GM12878 (cell line): ENCODE measurements at regions not wholly inside any gene's neighbourhood (a gene's known extent, or its start where the extent isn't known, plus 50 kb on each side); places are given as distances from the start of the nearest gene placed in this dataset.

Source experiments
- ATAC-seq: fragments of 200-7000 bp; cut with Tn5 transposase; 3 replicates; pipeline ENCODE4 v1.9.1; 2020; ENCODE audit warnings: mild to moderate bottlenecking, moderate library complexity
- BruUV-seq: library from RNA; stranded (reverse); fragments of 400-500 nt; replicated peaks from 2 replicates; lab custom pipeline; 2021; lab: Mats Ljungman, UMichigan
- CTCF ChIA-PET: fragments of 300-600 bp; sonication (Branson Sonifier 250); formaldehyde crosslinking; extraction: SDS; loops from one replicate; lab custom pipeline; 2021; ENCODE audit warnings: inconsistent platforms; lab: Yijun Ruan, JAX
- POLR2A ChIA-PET: fragments of 350-600 bp; formaldehyde crosslinking; extraction: SDS; loops from one replicate; lab custom pipeline; 2021; ENCODE audit warnings: inconsistent platforms; lab: Charles Lee
- RAD21 ChIA-PET: fragments of 300-600 bp; sonication (Branson Sonifier 250); formaldehyde crosslinking; loops from one replicate; lab custom pipeline; 2023; ENCODE audit warnings: antibody characterized with exemption; ENCODE audit not compliant: unreplicated experiment; lab: Charles Lee
- SMC1A ChIA-PET: fragments of 300-600 bp; sonication (Branson Sonifier 250); formaldehyde crosslinking; loops from one replicate; lab custom pipeline; 2023; ENCODE audit not compliant: unreplicated experiment, uncharacterized antibody; lab: Charles Lee
- DNase-seq: peaks from one replicate; pipeline ENCODE4 v3.0.0-alpha.2; 2011; ENCODE audit warnings: low read depth, low spot score
- FAIRE-seq: peaks from 3 replicates; lab custom pipeline; 2011; peaks lifted over from hg19 to GRCh38; lab: Jason Lieb, UNC
- H2AFZ ChIP-seq: 2 replicates; pipeline ENCODE4 v1.6.0; 2011; ENCODE audit warnings: low read depth, low read length, control low read depth; ENCODE audit not compliant: control insufficient read depth
- H3K27ac ChIP-seq: 2 replicates; pipeline ENCODE4 v1.5.1; 2011; ENCODE audit warnings: control low read depth; ENCODE audit not compliant: control insufficient read depth, insufficient read depth
- H3K27me3 ChIP-seq, 2 experiments: replicated peaks in 1 of 2; 2 replicates each; pipeline versions ENCODE4 v1.6.0 to v1.6.1; 2011; ENCODE audit warnings: low read length in 1 of 2; ENCODE audit not compliant: control insufficient read depth in 2 of 2, insufficient read depth in 2 of 2
- H3K36me3 ChIP-seq, 2 experiments: 2 replicates each; pipeline ENCODE4 v1.5.1; 2011; ENCODE audit warnings: low read length in 1 of 2; ENCODE audit not compliant: control insufficient read depth in 2 of 2, insufficient read depth in 2 of 2
- H3K4me1 ChIP-seq: 2 replicates; pipeline ENCODE4 v1.6.1; 2011; ENCODE audit warnings: mild to moderate bottlenecking, low read length, moderate library complexity, mixed read lengths; ENCODE audit not compliant: control insufficient read depth, insufficient read depth
- H3K4me2 ChIP-seq: 2 replicates; pipeline ENCODE4 v1.6.0; 2011; ENCODE audit warnings: control low read depth; ENCODE audit not compliant: control insufficient read depth, insufficient read depth
- H3K4me3 ChIP-seq: fragments of 200-600 bp; sonication (generic); 2 replicates; pipeline ENCODE4 v1.5.1; 2016
- H3K79me2 ChIP-seq: 2 replicates; pipeline ENCODE4 v1.6.0; 2011; ENCODE audit warnings: low read length; ENCODE audit not compliant: control insufficient read depth, insufficient read depth
- H3K9ac ChIP-seq: 2 replicates; pipeline ENCODE4 v1.8.0; 2011; ENCODE audit warnings: low read length, control low read depth, mixed read lengths; ENCODE audit not compliant: control insufficient read depth, insufficient read depth
- H3K9me3 ChIP-seq: replicated peaks from 3 replicates; pipeline ENCODE4 v1.5.1; 2011; ENCODE audit warnings: mild to moderate bottlenecking, low read length; ENCODE audit not compliant: control insufficient read depth, insufficient read depth
- H4K20me1 ChIP-seq: 2 replicates; pipeline ENCODE4 v1.6.0; 2011; ENCODE audit not compliant: control insufficient read depth, insufficient read depth
- EP300 ChIP-seq, 2 experiments: fragments of 150-350 bp in 1 of 2; IDR thresholded peaks; 2 replicates each; pipeline ENCODE4 v1.6.1; 2011 to 2012; ENCODE audit warnings: low read depth in 2 of 2, low read length in 2 of 2, borderline replicate concordance in 1 of 2, improper control_type of control experiment in 1 of 2, inconsistent platforms in 1 of 2; ENCODE audit not compliant: control insufficient read depth in 1 of 2
- GABPA ChIP-seq: IDR thresholded peaks from 2 replicates; pipeline ENCODE4 v1.6.1; 2014; ENCODE audit warnings: antibody characterized with exemption, low read depth, mild to moderate bottlenecking, inconsistent platforms
- GATAD2B ChIP-seq: fragments of 450-650 bp; conservative IDR thresholded peaks from 2 replicates; pipeline ENCODE4 v1.6.1; 2017; ENCODE audit warnings: low read depth, mild to moderate bottlenecking, moderate library complexity
- HDAC2 ChIP-seq: fragments of 200-600 bp; sonication (generic); IDR thresholded peaks from 2 replicates; pipeline ENCODE4 v1.6.1; 2017
- JUND ChIP-seq: IDR thresholded peaks from 2 replicates; pipeline ENCODE4 v1.6.1; 2012; ENCODE audit warnings: low read depth, mild to moderate bottlenecking, low read length, improper control_type of control experiment, moderate library complexity
- LARP7 ChIP-seq: fragments of 450-650 bp; IDR thresholded peaks from 2 replicates; pipeline ENCODE4 v1.6.1; 2017; ENCODE audit warnings: mild to moderate bottlenecking
- MYC ChIP-seq: IDR thresholded peaks from 2 replicates; pipeline ENCODE4 v1.6.1; 2011; ENCODE audit warnings: mild to moderate bottlenecking, low read length, moderate library complexity, inconsistent platforms; ENCODE audit not compliant: insufficient read depth, insufficient replicate concordance, insufficient read length, severe bottlenecking
- NFIC ChIP-seq: IDR thresholded peaks from 2 replicates; pipeline ENCODE4 v1.6.1; 2012; ENCODE audit warnings: low read depth, mild to moderate bottlenecking, inconsistent platforms, low read length, moderate library complexity
- POLR2A ChIP-seq: IDR thresholded peaks from 2 replicates; pipeline ENCODE4 v1.6.1; 2011; ENCODE audit warnings: low read depth, mild to moderate bottlenecking, low read length
- POLR2AphosphoS5 ChIP-seq: IDR thresholded peaks from 2 replicates; pipeline ENCODE4 v1.6.1; 2011; ENCODE audit warnings: mild to moderate bottlenecking, low read length, inconsistent platforms
- STAT1 ChIP-seq: fragments of 450-650 bp; conservative IDR thresholded peaks from 2 replicates; pipeline ENCODE4 v1.6.1; 2014; ENCODE audit warnings: antibody characterized with exemption, mild to moderate bottlenecking
- TAF1 ChIP-seq: IDR thresholded peaks from 2 replicates; pipeline ENCODE4 v1.6.1; 2011; ENCODE audit warnings: mild to moderate bottlenecking, low read depth, low read length, borderline replicate concordance
- TBL1XR1 ChIP-seq: IDR thresholded peaks from 2 replicates; pipeline ENCODE4 v1.6.1; 2012; ENCODE audit warnings: low read depth, low read length, improper control_type of control experiment
- TCF7 ChIP-seq: IDR thresholded peaks from 2 replicates; pipeline ENCODE4 v1.6.1; 2014; ENCODE audit warnings: antibody characterized with exemption, borderline replicate concordance
- YBX1 ChIP-seq: fragments of 450-650 bp; IDR thresholded peaks from 2 replicates; pipeline ENCODE4 v1.6.1; 2016; ENCODE audit warnings: antibody characterized with exemption
- ZNF207 ChIP-seq: fragments of 450-650 bp; IDR thresholded peaks from 2 replicates; pipeline ENCODE4 v1.6.1; 2014; ENCODE audit warnings: antibody characterized with exemption, mild to moderate bottlenecking, borderline replicate concordance
- WGBS: methylation state at CpG from one replicate; pipeline ENCODE4 v1.1.6; 2016; ENCODE audit warnings: low lambda C conversion rate; ENCODE audit not compliant: insufficient replicate concordance, insufficient coverage; ENCODE audit errors: missing lambda C conversion rate; 5-methylcytosine and 5-hydroxymethylcytosine counted together
- in situ Hi-C: fragments of 300-500 bp; cut with MboI; formaldehyde crosslinking; loops from 9 replicates; pipeline ENCODE4 v1.14.3; 2018; ENCODE audit warnings: mixed read lengths
- intact Hi-C: fragments of 100-400 bp; cut with micrococcal nuclease; formaldehyde crosslinking; loops from one replicate; pipeline ENCODE4 v1.14.2; 2022; ENCODE audit not compliant: unreplicated experiment
- TF ChIP-seq, protein P1 (sequence below): IDR thresholded peaks from 2 replicates; pipeline ENCODE4 v1.6.1; 2011; ENCODE audit warnings: borderline replicate concordance, low read depth, mild to moderate bottlenecking, moderate library complexity, mixed read lengths, low read length; ENCODE audit not compliant: insufficient read depth; ENCODE audit errors: extremely low read length
- TF ChIP-seq, protein P2 (sequence below): IDR thresholded peaks from 2 replicates; pipeline ENCODE4 v1.6.1; 2011; ENCODE audit warnings: borderline replicate concordance, low read depth, mild to moderate bottlenecking, moderate library complexity, low read length; ENCODE audit not compliant: insufficient read depth, poor library complexity, severe bottlenecking

DNA sequence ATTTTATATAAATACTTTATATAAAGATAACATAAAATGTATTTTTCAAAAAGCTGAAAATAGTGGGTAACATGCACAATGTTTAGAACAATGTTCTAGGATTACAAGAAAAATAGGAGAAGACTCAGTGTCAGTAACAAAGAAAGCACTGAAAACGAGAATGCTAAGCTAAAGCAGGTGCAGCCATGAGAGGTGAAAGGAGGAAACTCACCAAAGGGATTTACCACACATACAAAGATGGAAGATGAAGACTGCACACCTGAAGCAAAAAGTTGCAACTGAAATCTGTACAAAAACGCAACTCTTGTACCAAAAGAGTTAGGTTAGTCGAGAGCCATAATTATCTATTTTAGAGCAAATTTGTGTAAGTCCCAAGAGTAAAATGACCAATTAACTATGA lies 1176.1 kb downstream of the LRFN5 start:
- intact Hi-C loops (no loop called here), in situ Hi-C loops (no loop called here)
- ChIA-PET RAD21 (no interaction called here), CTCF (no interaction called here), SMC1A (no interaction called here), POLR2A (no interaction called here)
- 17% methylated on average over 3 of the region's 3 CpGs for WGBS
- DNase-seq (no peak), ATAC-seq (no peak), FAIRE-seq (no peak)
- no peak overlapping the region for H3K27ac ChIP-seq
- H3K4me3 ChIP-seq = no peak overlapping the region
- no peaks in the 10 kb centered on the region for H3K27me3 ChIP-seq
- no peaks in the 10 kb centered on the region for H3K4me1 ChIP-seq
- no peak overlapping the region for H3K4me2 ChIP-seq
- H2AFZ ChIP-seq = no peak overlapping the region
- TF ChIP-seq POLR2A (no peak), GATAD2B (no peak), YBX1 (no peak), JUND (no peak), ZNF207 (no peak), TAF1 (no peak), GABPA (no peak), HDAC2 (no peak), EP300 (IDR thresholded peaks at IDR 0.05; ENCODE audit: borderline replicate concordance in 1 of 2, control insufficient read depth in 1 of 2, low read depth in 2 of 2, low read length in 2 of 2) (no peak), LARP7 (no peak), TCF7 (no peak), NFIC (no peak), POLR2AphosphoS5 (no peak), STAT1 (no peak), MYC (no peak), TBL1XR1 (no peak)
- TF ChIP-seq, protein P1, sequence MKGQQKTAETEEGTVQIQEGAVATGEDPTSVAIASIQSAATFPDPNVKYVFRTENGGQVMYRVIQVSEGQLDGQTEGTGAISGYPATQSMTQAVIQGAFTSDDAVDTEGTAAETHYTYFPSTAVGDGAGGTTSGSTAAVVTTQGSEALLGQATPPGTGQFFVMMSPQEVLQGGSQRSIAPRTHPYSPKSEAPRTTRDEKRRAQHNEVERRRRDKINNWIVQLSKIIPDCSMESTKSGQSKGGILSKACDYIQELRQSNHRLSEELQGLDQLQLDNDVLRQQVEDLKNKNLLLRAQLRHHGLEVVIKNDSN = no peak
- TF ChIP-seq, protein P2, sequence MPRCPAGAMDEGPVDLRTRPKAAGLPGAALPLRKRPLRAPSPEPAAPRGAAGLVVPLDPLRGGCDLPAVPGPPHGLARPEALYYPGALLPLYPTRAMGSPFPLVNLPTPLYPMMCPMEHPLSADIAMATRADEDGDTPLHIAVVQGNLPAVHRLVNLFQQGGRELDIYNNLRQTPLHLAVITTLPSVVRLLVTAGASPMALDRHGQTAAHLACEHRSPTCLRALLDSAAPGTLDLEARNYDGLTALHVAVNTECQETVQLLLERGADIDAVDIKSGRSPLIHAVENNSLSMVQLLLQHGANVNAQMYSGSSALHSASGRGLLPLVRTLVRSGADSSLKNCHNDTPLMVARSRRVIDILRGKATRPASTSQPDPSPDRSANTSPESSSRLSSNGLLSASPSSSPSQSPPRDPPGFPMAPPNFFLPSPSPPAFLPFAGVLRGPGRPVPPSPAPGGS = no peak
- H3K9ac ChIP-seq = no peak overlapping the region
- no peaks in the 10 kb centered on the region for H3K79me2 ChIP-seq
- H3K9me3 ChIP-seq = no peaks in the 10 kb centered on the region
- H4K20me1 ChIP-seq = no peaks in the 10 kb centered on the region
- no TSS peak for BruUV-seq
- H3K36me3 ChIP-seq = no peaks in the 10 kb centered on the region
